ENCODE measurements at regions not wholly inside any gene's neighbourhood (a gene's known extent, or its start where the extent isn't known, plus 50 kb on each side); places are given as distances from the start of the nearest gene placed in this dataset.

DNA sequence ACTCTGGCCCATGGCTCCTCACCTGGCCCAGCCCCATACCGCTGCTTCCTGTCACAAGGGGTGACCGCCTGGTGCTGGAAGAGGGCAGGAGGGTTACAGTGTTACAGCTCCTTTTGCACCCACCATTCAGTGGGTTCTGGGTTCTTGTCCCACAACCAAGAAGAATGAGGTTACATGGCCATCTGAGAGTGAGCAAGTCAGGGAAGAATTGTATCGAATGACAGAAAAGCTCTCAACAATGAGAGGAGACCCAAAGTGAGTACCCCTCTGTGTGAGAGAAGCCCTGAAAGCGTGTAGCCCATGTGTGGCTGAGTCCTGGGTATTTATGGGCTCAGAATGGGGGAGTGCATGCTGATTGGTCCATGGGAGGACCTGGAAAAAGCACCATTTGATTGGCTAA is 888.5 kb downstream of the ADGRL2 start:
- no peak for DNase-seq (ENCODE audit: low spot score)
- H3K27me3 Mint-ChIP-seq (ENCODE audit: low read depth) = no peaks in the 10 kb centered on the region

DNA sequence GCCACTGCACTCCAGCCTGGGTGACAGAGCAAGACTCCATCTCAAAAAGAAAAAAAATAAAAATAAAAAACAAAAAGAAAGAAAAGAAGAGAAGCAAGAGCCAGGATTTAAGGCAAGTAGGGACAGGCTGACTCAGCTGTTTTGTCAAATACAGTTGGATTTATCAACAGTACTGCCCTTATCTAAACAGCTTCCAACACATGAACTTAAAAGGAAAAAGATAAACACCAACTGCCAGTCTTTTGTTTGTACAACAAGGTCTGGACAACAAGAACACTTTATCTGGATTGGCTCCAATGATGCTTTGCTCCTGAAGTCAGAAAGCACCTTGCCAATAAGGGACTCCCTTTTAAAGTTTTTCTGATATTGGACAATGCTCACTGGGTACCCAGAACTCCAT is 886.0 kb downstream of the ADGRL2 start:
- H3K9me3 Mint-ChIP-seq = peaks cover 8% of the 10 kb centered on the region
- H3K36me3 Mint-ChIP-seq (ENCODE audit: low read depth) = no peaks in the 10 kb centered on the region
- DNase-seq (ENCODE audit: low spot score) = no peak

More for the DNA sequence above, 888.5 kb downstream of the ADGRL2 start:
- peaks cover 5% of the 10 kb centered on the region for H3K9me3 Mint-ChIP-seq
- H3K4me3 Mint-ChIP-seq (ENCODE audit: low read depth) = no peak overlapping the region
- no peak overlapping the region for H3K27ac Mint-ChIP-seq
- intact Hi-C loops (cut with micrococcal nuclease) = no loop called here
- no peaks in the 10 kb centered on the region for H3K36me3 Mint-ChIP-seq (ENCODE audit: low read depth)
- H3K4me1 Mint-ChIP-seq (ENCODE audit: low read depth) = no peaks in the 10 kb centered on the region

GRCh38 chr1:82646888-82647287 is 846.2 kb downstream of the ADGRL2 start:
- Mint-ChIP-seq H3K27me3 (ENCODE audit: low read depth) (no peaks in the 10 kb centered on the region), H3K36me3 (ENCODE audit: low read depth) (no peaks in the 10 kb centered on the region), H3K9me3 (no peaks in the 10 kb centered on the region), H3K4me1 (ENCODE audit: low read depth) (no peaks in the 10 kb centered on the region), H3K4me3 (ENCODE audit: low read depth) (no peak overlapping the region), H3K27ac (no peak overlapping the region)
- intact Hi-C loops (cut with micrococcal nuclease) = no loop called here
- DNase-seq (ENCODE audit: low spot score) = no peak

More for the DNA sequence above, 886.0 kb downstream of the ADGRL2 start:
- intact Hi-C loops (cut with micrococcal nuclease) = no loop called here
- Mint-ChIP-seq H3K4me3 (ENCODE audit: low read depth) (no peak overlapping the region), H3K27me3 (ENCODE audit: low read depth) (no peaks in the 10 kb centered on the region), H3K27ac (no peak overlapping the region), H3K4me1 (ENCODE audit: low read depth) (no peaks in the 10 kb centered on the region)

- intact Hi-C loops (cut with micrococcal nuclease) = no loop called here
- H3K27ac Mint-ChIP-seq = no peak overlapping the region
- no peak overlapping the region for H3K4me3 Mint-ChIP-seq (ENCODE audit: low read depth)
These were observed 845.6 kb downstream of the ADGRL2 start for GRCh38 chr1:82646336-82646735.

GRCh38 chr1:82644186-82644915 is 843.6 kb downstream of the ADGRL2 start:
- no peaks in the 10 kb centered on the region for H3K27me3 Mint-ChIP-seq (ENCODE audit: low read depth)
- no peaks in the 10 kb centered on the region for H3K9me3 Mint-ChIP-seq
- no peak for DNase-seq (ENCODE audit: low spot score)
- H3K4me3 Mint-ChIP-seq (ENCODE audit: low read depth) = no peak overlapping the region
- intact Hi-C loops (cut with micrococcal nuclease) = no loop called here
- H3K4me1 Mint-ChIP-seq (ENCODE audit: low read depth) = no peaks in the 10 kb centered on the region
- no peaks in the 10 kb centered on the region for H3K36me3 Mint-ChIP-seq (ENCODE audit: low read depth)
- H3K27ac Mint-ChIP-seq = no peak overlapping the region

More at GRCh38 chr1:82646336-82646735, 845.6 kb downstream of the ADGRL2 start:
- no peaks in the 10 kb centered on the region for H3K27me3 Mint-ChIP-seq (ENCODE audit: low read depth)
- H3K9me3 Mint-ChIP-seq = no peaks in the 10 kb centered on the region
- no peaks in the 10 kb centered on the region for H3K4me1 Mint-ChIP-seq (ENCODE audit: low read depth)
- no peaks in the 10 kb centered on the region for H3K36me3 Mint-ChIP-seq (ENCODE audit: low read depth)
- DNase-seq (ENCODE audit: low spot score) = no peak

DNA sequence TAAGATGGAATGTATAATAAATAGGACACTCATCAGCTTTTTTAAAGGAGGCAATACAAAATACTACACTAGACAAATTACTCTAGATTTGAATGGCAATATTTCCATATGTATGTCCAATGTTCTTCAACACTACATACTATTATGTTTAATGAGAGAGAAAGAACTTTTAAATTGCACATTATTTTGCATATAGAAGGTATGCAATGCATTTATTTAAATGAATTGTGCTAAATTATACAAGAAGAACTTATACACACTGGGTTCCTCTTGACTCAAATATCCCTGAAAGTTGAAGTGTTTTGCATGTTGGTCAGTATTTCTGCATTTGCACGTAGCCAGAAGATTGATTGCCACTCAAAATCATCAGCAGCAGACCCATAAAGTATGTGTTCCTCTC is 839.6 kb downstream of the ADGRL2 start:
- no peak overlapping the region for H3K4me3 Mint-ChIP-seq (ENCODE audit: low read depth)
- no peaks in the 10 kb centered on the region for H3K36me3 Mint-ChIP-seq (ENCODE audit: low read depth)
- no peak for DNase-seq (ENCODE audit: low spot score)
- H3K4me1 Mint-ChIP-seq (ENCODE audit: low read depth) = no peaks in the 10 kb centered on the region
- intact Hi-C loops (cut with micrococcal nuclease) = no loop called here
- H3K9me3 Mint-ChIP-seq = no peaks in the 10 kb centered on the region
- no peak overlapping the region for H3K27ac Mint-ChIP-seq
- no peaks in the 10 kb centered on the region for H3K27me3 Mint-ChIP-seq (ENCODE audit: low read depth)

DNA sequence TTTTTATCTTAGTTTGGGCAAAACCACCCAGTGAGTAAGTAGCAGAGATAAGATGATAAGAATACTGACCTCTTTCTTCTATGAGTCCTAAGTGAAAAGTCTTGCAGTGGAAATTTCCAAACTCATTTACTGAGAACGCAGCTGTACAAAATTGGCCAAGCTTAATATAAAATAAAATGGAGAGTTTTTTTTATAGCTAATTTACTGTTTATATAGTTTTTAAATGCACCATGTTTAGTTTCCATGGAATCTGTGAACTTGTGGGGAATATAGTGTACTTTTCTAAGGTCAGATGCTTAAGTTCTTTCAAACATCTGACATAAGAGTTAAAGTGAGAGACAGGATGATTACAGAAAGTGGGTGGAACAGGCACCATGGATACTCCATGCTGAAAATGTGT is 833.5 kb downstream of the ADGRL2 start:
- H3K36me3 Mint-ChIP-seq (ENCODE audit: low read depth) = no peaks in the 10 kb centered on the region
- H3K4me3 Mint-ChIP-seq (ENCODE audit: low read depth) = no peak overlapping the region
- H3K27ac Mint-ChIP-seq = no peak overlapping the region
- DNase-seq (ENCODE audit: low spot score) = no peak
- H3K4me1 Mint-ChIP-seq (ENCODE audit: low read depth) = no peaks in the 10 kb centered on the region
- intact Hi-C loops (cut with micrococcal nuclease) = no loop called here
- H3K27me3 Mint-ChIP-seq (ENCODE audit: low read depth) = no peaks in the 10 kb centered on the region
- H3K9me3 Mint-ChIP-seq = no peaks in the 10 kb centered on the region

DNA sequence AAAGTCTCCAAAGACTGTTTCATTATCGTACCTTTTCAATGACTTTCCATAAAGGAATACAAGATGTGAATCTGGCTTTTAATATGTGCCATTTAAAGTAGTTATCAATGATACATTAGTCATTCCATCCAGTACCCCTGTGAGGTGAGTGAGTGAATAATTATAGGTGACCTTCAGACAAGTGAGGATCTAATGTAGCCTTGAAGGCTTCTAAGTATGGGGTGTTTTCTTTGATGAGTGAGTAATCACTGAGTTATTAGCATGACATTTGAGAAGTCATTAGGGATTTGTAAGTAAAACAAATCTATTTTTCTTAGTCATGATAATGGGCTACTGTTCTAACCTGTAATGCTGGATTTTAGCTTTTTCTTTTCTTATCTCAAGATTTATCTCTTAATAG is 831.4 kb downstream of the ADGRL2 start:
- H3K4me3 Mint-ChIP-seq (ENCODE audit: low read depth) = no peak overlapping the region
- H3K27me3 Mint-ChIP-seq (ENCODE audit: low read depth) = no peaks in the 10 kb centered on the region
- no peak for DNase-seq (ENCODE audit: low spot score)
- no peaks in the 10 kb centered on the region for H3K36me3 Mint-ChIP-seq (ENCODE audit: low read depth)
- H3K9me3 Mint-ChIP-seq = no peaks in the 10 kb centered on the region
- H3K4me1 Mint-ChIP-seq (ENCODE audit: low read depth) = no peaks in the 10 kb centered on the region
- intact Hi-C loops (cut with micrococcal nuclease) = no loop called here
- H3K27ac Mint-ChIP-seq = no peak overlapping the region

DNA sequence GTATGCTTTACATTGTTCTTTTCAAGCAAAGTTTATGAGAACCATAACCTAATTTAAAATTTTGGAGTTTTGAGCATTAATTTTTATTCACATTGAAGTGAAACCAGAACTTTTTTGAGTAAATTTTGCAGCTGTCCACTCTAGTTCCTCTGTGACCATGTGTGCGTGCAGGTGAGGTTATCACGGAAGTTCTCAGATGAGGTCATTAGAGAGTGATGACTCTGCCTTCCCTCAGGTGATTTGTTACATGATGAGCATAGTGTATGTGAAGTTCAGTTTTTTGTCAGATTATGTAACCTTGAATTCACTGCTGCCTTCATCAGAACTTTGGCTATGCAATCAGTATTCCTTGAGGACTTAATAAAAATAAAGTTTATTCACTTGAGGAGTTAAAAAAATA is 828.2 kb downstream of the ADGRL2 start:
- Mint-ChIP-seq H3K4me1 (ENCODE audit: low read depth) (no peaks in the 10 kb centered on the region), H3K27ac (no peak overlapping the region), H3K27me3 (ENCODE audit: low read depth) (no peaks in the 10 kb centered on the region), H3K9me3 (peaks cover 10% of the 10 kb centered on the region), H3K4me3 (ENCODE audit: low read depth) (no peak overlapping the region), H3K36me3 (ENCODE audit: low read depth) (no peaks in the 10 kb centered on the region)
- intact Hi-C loops (cut with micrococcal nuclease) = no loop called here
- no peak for DNase-seq (ENCODE audit: low spot score)

GRCh38 chr1:82625537-82625936 is 824.8 kb downstream of the ADGRL2 start:
- Mint-ChIP-seq H3K4me1 (ENCODE audit: low read depth) (no peaks in the 10 kb centered on the region), H3K27ac (no peak overlapping the region), H3K36me3 (ENCODE audit: low read depth) (no peaks in the 10 kb centered on the region), H3K9me3 (peaks cover 14% of the 10 kb centered on the region), H3K27me3 (ENCODE audit: low read depth) (no peaks in the 10 kb centered on the region), H3K4me3 (ENCODE audit: low read depth) (no peak overlapping the region)
- DNase-seq (ENCODE audit: low spot score) = no peak
- intact Hi-C loops (cut with micrococcal nuclease) = no loop called here

- H3K36me3 Mint-ChIP-seq (ENCODE audit: low read depth) = no peaks in the 10 kb centered on the region
- DNase-seq (ENCODE audit: low spot score) = no peak
- H3K4me1 Mint-ChIP-seq (ENCODE audit: low read depth) = no peaks in the 10 kb centered on the region
- no peak overlapping the region for H3K4me3 Mint-ChIP-seq (ENCODE audit: low read depth)
- H3K9me3 Mint-ChIP-seq = peaks cover 8% of the 10 kb centered on the region
- no peaks in the 10 kb centered on the region for H3K27me3 Mint-ChIP-seq (ENCODE audit: low read depth)
- no peak overlapping the region for H3K27ac Mint-ChIP-seq
- intact Hi-C loops (cut with micrococcal nuclease) = no loop called here
These were observed 820.3 kb downstream of the ADGRL2 start for GRCh38 chr1:82621076-82621475.

DNA sequence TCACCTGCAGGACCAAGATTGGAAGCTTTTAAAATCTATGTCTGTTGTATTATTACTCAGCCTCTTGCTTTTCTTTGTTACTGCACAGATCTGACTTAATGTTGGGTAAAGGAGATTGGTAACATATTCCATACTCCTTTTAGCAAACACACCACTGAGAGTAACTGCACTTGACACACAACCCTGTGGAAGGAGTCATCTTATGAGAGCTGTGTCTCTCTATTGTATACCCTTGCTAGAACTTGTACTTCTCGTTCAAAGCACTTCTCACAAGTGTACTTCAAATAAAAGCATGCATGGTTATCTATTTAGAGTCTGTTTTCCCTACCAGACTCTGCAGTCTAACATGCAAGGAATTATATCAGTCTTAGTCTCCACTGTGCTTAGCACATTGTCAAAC is 813.4 kb downstream of the ADGRL2 start:
- no peak for DNase-seq (ENCODE audit: low spot score)
- Mint-ChIP-seq H3K9me3 (no peaks in the 10 kb centered on the region), H3K4me1 (ENCODE audit: low read depth) (no peaks in the 10 kb centered on the region), H3K27me3 (ENCODE audit: low read depth) (no peaks in the 10 kb centered on the region), H3K27ac (no peak overlapping the region), H3K4me3 (ENCODE audit: low read depth) (no peak overlapping the region), H3K36me3 (ENCODE audit: low read depth) (no peaks in the 10 kb centered on the region)
- intact Hi-C loops (cut with micrococcal nuclease) = no loop called here

GRCh38 chr1:82612986-82613385 is 812.3 kb downstream of the ADGRL2 start:
- H3K27ac Mint-ChIP-seq = no peak overlapping the region
- no peaks in the 10 kb centered on the region for H3K36me3 Mint-ChIP-seq (ENCODE audit: low read depth)
- H3K4me1 Mint-ChIP-seq (ENCODE audit: low read depth) = no peaks in the 10 kb centered on the region
- no peaks in the 10 kb centered on the region for H3K9me3 Mint-ChIP-seq
- intact Hi-C loops (cut with micrococcal nuclease) = no loop called here
- H3K27me3 Mint-ChIP-seq (ENCODE audit: low read depth) = no peaks in the 10 kb centered on the region
- no peak overlapping the region for H3K4me3 Mint-ChIP-seq (ENCODE audit: low read depth)
- no peak for DNase-seq (ENCODE audit: low spot score)

GRCh38 chr1:82606546-82606945 is 805.8 kb downstream of the ADGRL2 start:
- no peaks in the 10 kb centered on the region for H3K4me1 Mint-ChIP-seq (ENCODE audit: low read depth)
- intact Hi-C loops (cut with micrococcal nuclease) = no loop called here
- H3K36me3 Mint-ChIP-seq (ENCODE audit: low read depth) = no peaks in the 10 kb centered on the region
- no peaks in the 10 kb centered on the region for H3K9me3 Mint-ChIP-seq
- no peak overlapping the region for H3K4me3 Mint-ChIP-seq (ENCODE audit: low read depth)
- no peaks in the 10 kb centered on the region for H3K27me3 Mint-ChIP-seq (ENCODE audit: low read depth)
- DNase-seq (ENCODE audit: low spot score) = no peak
- H3K27ac Mint-ChIP-seq = no peak overlapping the region

All from activated T-helper 2 cell treated with anti-CD3 and anti-CD28 coated beads, Interferon-gamma antibody, Interleukin-2, Interleukin-4, amounts not matched to agents 10 μg/mL and 5 μg/mL and 100 μg/mL, durations not matched to agents 14 hours and 24 hours and 36 hours (primary cell).